H1 (cell line): ENCODE measurements at regions not wholly inside any gene's neighbourhood (a gene's known extent, or its start where the extent isn't known, plus 50 kb on each side); places are given as distances from the start of the nearest gene placed in this dataset.

Experiments
- JUN ChIP-seq: IDR thresholded peaks from 2 replicates; pipeline ENCODE4 v1.6.1; 2011; ENCODE audit warnings: low read depth, mild to moderate bottlenecking, improper control_type of control experiment, low read length
- KDM1A ChIP-seq: fragments of 200-600, 300-600 bp; sonication (generic); IDR thresholded peaks from 2 replicates; pipeline ENCODE4 v1.7.1; 2016; ENCODE audit warnings: mild to moderate bottlenecking, low read length, borderline replicate concordance
- RNF2 ChIP-seq: fragments of 200-900, 300-1000 bp; sonication (generic); IDR thresholded peaks from 2 replicates; pipeline ENCODE4 v1.7.1; 2016; ENCODE audit warnings: borderline replicate concordance, low read depth, mild to moderate bottlenecking, antibody characterized with exemption, low read length; ENCODE audit not compliant: poor library complexity, severe bottlenecking; ENCODE audit errors: missing control alignments
- SIX5 ChIP-seq: IDR thresholded peaks from 2 replicates; pipeline ENCODE4 v1.6.1; 2011; ENCODE audit warnings: mild to moderate bottlenecking, low read depth, low read length
- SUZ12 ChIP-seq: fragments of 200-600 bp; sonication (generic); IDR thresholded peaks from 2 replicates; pipeline ENCODE4 v1.6.1; 2012; ENCODE audit warnings: mild to moderate bottlenecking, inconsistent platforms, low read length, moderate library complexity, mixed read lengths

GRCh38 chrY:17235769-17236168 is 644.3 kb downstream of the CDY2B start (continued):
- TF ChIP-seq SUZ12 (no peak), SIX5 (no peak), RNF2 (no peak), JUN (no peak), KDM1A (no peak)
